ENCODE measurements at regions not wholly inside any gene's neighbourhood (a gene's known extent, or its start where the extent isn't known, plus 50 kb on each side); places are given as distances from the start of the nearest gene placed in this dataset.

DNA sequence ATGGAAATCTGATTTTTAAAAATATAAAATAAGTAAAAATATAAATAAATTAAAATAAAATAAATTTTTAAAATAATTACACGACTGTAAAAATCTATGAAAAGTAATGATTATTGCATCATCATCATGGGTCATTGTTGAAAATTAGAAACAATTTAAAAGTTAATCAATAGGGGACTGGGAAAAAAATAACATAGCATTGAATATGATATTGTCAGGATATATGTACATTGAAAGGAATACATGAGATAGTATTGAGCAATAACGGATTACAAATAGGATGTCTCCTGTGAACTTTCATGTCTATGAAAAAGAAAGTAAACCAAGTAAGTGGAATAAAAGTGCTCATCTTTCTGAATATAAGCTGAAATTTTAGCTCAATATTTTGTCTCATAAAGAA, 566.8 kb upstream of the HTR2C start:
- intact Hi-C loops (cut with micrococcal nuclease), result no loop called here
- Histone ChIP-seq H3K9me3 (ENCODE audit: low read length) (no peaks in the 10 kb centered on the region), H3K36me3 (ENCODE audit: low read depth, low read length) (no peaks in the 10 kb centered on the region), H3K4me2 (ENCODE audit: low read length) (no peak overlapping the region), H3K27me3 (ENCODE audit: low read length) (no peaks in the 10 kb centered on the region), H3F3A (ENCODE audit: low read length, unreplicated experiment) (no peaks in the 10 kb centered on the region), H4K20me1 (ENCODE audit: low read length) (no peaks in the 10 kb centered on the region), H3K4me1 (ENCODE audit: insufficient read depth, low read length) (no peaks in the 10 kb centered on the region), H3K79me2 (ENCODE audit: low read length) (no peaks in the 10 kb centered on the region), H3K27ac (ENCODE audit: low read length) (no peak overlapping the region), H3K4me3 (ENCODE audit: low read length) (no peak overlapping the region), H3K9ac (ENCODE audit: low read length) (no peak overlapping the region), H2AFZ (ENCODE audit: low read length) (no peak overlapping the region), H3K9me2 (replicated peaks; ENCODE audit: low read length) (no peaks in the 10 kb centered on the region)
- ATAC-seq (no peak), DNase-seq (no peak)
- ChIA-PET CTCF (no interaction called here), POLR2A (ENCODE audit: unreplicated experiment) (interaction anchor here (0.6 kb wide), 1 partner anchor 697 kb away, joined by 9 read pairs; no protein-coding TSS in a partner anchor)
- TF ChIP-seq, protein P1, sequence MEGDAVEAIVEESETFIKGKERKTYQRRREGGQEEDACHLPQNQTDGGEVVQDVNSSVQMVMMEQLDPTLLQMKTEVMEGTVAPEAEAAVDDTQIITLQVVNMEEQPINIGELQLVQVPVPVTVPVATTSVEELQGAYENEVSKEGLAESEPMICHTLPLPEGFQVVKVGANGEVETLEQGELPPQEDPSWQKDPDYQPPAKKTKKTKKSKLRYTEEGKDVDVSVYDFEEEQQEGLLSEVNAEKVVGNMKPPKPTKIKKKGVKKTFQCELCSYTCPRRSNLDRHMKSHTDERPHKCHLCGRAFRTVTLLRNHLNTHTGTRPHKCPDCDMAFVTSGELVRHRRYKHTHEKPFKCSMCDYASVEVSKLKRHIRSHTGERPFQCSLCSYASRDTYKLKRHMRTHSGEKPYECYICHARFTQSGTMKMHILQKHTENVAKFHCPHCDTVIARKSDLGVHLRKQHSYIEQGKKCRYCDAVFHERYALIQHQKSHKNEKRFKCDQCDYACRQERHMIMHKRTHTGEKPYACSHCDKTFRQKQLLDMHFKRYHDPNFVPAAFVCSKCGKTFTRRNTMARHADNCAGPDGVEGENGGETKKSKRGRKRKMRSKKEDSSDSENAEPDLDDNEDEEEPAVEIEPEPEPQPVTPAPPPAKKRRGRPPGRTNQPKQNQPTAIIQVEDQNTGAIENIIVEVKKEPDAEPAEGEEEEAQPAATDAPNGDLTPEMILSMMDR (conservative IDR thresholded peaks at IDR 0.05; ENCODE audit: low read depth, low read length), result no peak
- TF ChIP-seq EZH2phosphoT487 (IDR thresholded peaks at IDR 0.05; ENCODE audit: borderline replicate concordance, low read length) (no peak), EZH2 (IDR thresholded peaks at IDR 0.05; ENCODE audit: low read length, unreplicated experiment) (no peak)
- no TSS peak for BruUV-seq (replicated peaks)

DNA sequence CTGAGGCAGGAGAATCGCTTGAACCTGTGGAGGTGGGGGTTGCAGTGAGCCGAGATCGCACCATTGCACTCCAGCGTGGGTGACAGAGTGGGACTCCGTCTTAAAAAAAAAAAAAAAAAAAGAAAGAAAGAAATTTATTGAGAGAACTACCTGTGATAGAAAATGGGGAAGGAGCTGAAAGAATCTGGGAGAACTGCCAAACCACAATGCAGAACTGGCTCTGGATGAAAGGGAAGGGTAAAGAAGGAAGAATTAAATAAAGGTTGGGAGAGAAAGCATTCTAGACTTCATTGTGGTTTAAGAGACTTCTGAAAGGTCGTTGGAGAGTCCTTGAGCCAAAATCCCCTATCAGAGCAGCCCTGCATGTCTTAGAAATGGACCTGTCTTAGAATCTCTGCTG, 567.9 kb upstream of the HTR2C start:
- Histone ChIP-seq H3K9me3 (ENCODE audit: low read length) (no peaks in the 10 kb centered on the region), H3K27ac (ENCODE audit: low read length) (no peak overlapping the region), H3K4me3 (ENCODE audit: low read length) (no peak overlapping the region), H3K27me3 (ENCODE audit: low read length) (no peaks in the 10 kb centered on the region), H3K4me2 (ENCODE audit: low read length) (no peak overlapping the region), H3K9ac (ENCODE audit: low read length) (no peak overlapping the region), H3K36me3 (ENCODE audit: low read depth, low read length) (no peaks in the 10 kb centered on the region), H3K79me2 (ENCODE audit: low read length) (no peaks in the 10 kb centered on the region), H3K4me1 (ENCODE audit: insufficient read depth, low read length) (no peaks in the 10 kb centered on the region), H3F3A (ENCODE audit: low read length, unreplicated experiment) (no peaks in the 10 kb centered on the region), H3K9me2 (replicated peaks; ENCODE audit: low read length) (no peaks in the 10 kb centered on the region), H2AFZ (ENCODE audit: low read length) (no peak overlapping the region), H4K20me1 (ENCODE audit: low read length) (no peaks in the 10 kb centered on the region)
- TF ChIP-seq EZH2 (IDR thresholded peaks at IDR 0.05; ENCODE audit: low read length, unreplicated experiment) (no peak), EZH2phosphoT487 (IDR thresholded peaks at IDR 0.05; ENCODE audit: borderline replicate concordance, low read length) (no peak)
- TF ChIP-seq, protein P1 (conservative IDR thresholded peaks at IDR 0.05; ENCODE audit: low read depth, low read length), result no peak
- no TSS peak for BruUV-seq (replicated peaks)
- DNase-seq (no peak), ATAC-seq (no peak)
- ChIA-PET POLR2A (ENCODE audit: unreplicated experiment) (no interaction called here), CTCF (no interaction called here)
- intact Hi-C loops (cut with micrococcal nuclease), result no loop called here

DNA sequence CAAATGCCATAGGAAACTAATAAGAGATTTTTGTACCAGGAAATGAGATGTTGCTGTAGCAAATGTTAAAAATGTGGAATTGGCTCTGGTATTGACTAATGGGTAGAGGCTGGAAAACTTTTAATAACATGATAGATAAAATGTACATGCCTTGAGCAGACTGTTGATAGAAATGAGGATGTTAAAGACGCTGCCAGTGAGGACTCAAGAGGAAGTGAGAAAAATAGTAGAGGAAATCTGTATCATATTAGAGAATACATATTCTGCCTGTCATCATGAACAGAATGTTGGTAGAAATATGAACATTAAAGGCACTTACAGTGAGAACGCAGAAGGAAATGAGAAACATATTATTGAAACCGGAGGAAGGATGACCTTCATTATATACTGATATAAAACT, 577.2 kb upstream of the HTR2C start:
- BruUV-seq (replicated peaks), result no TSS peak
- Histone ChIP-seq H3F3A (ENCODE audit: low read length, unreplicated experiment) (no peaks in the 10 kb centered on the region), H3K36me3 (ENCODE audit: low read depth, low read length) (no peaks in the 10 kb centered on the region), H2AFZ (ENCODE audit: low read length) (no peak overlapping the region), H3K4me1 (ENCODE audit: insufficient read depth, low read length) (no peaks in the 10 kb centered on the region), H3K27ac (ENCODE audit: low read length) (no peak overlapping the region), H3K9me3 (ENCODE audit: low read length) (no peaks in the 10 kb centered on the region), H3K9me2 (replicated peaks; ENCODE audit: low read length) (no peaks in the 10 kb centered on the region), H3K9ac (ENCODE audit: low read length) (no peak overlapping the region), H3K27me3 (ENCODE audit: low read length) (no peaks in the 10 kb centered on the region), H3K79me2 (ENCODE audit: low read length) (no peaks in the 10 kb centered on the region), H3K4me3 (ENCODE audit: low read length) (no peak overlapping the region), H4K20me1 (ENCODE audit: low read length) (no peaks in the 10 kb centered on the region), H3K4me2 (ENCODE audit: low read length) (no peak overlapping the region)
- intact Hi-C loops (cut with micrococcal nuclease), result no loop called here
- ChIA-PET POLR2A (ENCODE audit: unreplicated experiment) (no interaction called here), CTCF (no interaction called here)
- no peak for TF ChIP-seq EZH2phosphoT487 (IDR thresholded peaks at IDR 0.05; ENCODE audit: borderline replicate concordance, low read length)
- no peak for TF ChIP-seq EZH2 (IDR thresholded peaks at IDR 0.05; ENCODE audit: low read length, unreplicated experiment)
- TF ChIP-seq, protein P1 (conservative IDR thresholded peaks at IDR 0.05; ENCODE audit: low read depth, low read length), result no peak
- DNase-seq (no peak), ATAC-seq (no peak)
